ENCODE measurements at regions not wholly inside any gene's neighbourhood (a gene's known extent, or its start where the extent isn't known, plus 50 kb on each side); places are given as distances from the start of the nearest gene placed in this dataset.

DNA sequence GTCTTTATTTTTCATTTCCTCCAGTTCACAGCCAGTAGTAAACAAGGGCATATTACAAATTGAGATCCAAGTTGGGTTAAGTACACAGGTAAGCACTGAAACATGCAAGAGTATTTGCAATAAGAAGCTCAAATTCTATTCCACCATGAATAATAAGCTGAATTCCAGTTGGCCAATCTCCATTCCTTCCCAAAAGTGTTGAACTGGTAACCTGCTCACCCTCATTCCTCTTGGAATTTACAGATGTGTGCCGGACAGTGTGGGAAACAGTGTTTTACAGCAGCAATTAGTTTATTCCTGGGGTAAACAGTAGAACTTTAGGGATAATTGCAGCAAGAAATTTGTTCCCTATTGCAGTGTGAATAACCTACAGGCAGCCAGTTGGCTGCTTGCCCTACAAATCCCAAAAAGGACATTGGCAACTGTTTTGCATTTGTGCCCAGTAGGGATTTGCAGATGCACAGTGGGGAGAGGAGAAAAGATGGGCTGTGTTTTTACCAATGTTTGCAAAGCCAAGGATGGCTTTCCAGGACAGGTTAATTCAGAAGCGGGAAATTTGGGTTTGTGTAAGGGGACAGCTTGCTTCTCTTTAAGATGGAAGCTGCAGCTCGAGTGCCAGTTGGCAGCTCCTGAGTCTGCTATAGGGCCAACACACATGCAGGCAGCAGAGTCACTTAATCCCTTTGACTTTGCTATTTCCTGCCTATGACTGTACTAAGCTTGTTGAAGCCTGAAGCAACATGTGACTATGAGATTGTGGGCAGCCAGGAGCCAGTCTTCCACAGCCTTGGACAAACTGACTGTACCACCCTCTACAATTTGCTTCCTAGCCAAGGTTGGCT is 318.9 kb downstream of the MAP2K6 start:
- Histone ChIP-seq H3K9ac (ENCODE audit: low read length) (no peak overlapping the region), H3K79me2 (replicated peaks; ENCODE audit: insufficient read depth, low read length) (no peaks in the 10 kb centered on the region), H3K27me3 (ENCODE audit: insufficient read depth, low read depth, low read length) (no peaks in the 10 kb centered on the region), H3K27ac (ENCODE audit: low read length) (no peak overlapping the region), H3K9me3 (ENCODE audit: low read length) (no peaks in the 10 kb centered on the region), H3K36me3 (ENCODE audit: insufficient read depth, low read length) (no peaks in the 10 kb centered on the region), H2AFZ (ENCODE audit: low read depth, low read length) (no peak overlapping the region), H3F3A (ENCODE audit: insufficient read depth, low read length, poor library complexity, severe bottlenecking) (no peaks in the 10 kb centered on the region), H4K20me1 (ENCODE audit: insufficient read depth) (no peaks in the 10 kb centered on the region), H3K9me2 (ENCODE audit: insufficient read depth, low read length) (no peaks in the 10 kb centered on the region), H3K4me2 (ENCODE audit: low read length) (no peak overlapping the region), H3K4me3 (ENCODE audit: low read length) (no peak overlapping the region)
- TF ChIP-seq, protein P1, sequence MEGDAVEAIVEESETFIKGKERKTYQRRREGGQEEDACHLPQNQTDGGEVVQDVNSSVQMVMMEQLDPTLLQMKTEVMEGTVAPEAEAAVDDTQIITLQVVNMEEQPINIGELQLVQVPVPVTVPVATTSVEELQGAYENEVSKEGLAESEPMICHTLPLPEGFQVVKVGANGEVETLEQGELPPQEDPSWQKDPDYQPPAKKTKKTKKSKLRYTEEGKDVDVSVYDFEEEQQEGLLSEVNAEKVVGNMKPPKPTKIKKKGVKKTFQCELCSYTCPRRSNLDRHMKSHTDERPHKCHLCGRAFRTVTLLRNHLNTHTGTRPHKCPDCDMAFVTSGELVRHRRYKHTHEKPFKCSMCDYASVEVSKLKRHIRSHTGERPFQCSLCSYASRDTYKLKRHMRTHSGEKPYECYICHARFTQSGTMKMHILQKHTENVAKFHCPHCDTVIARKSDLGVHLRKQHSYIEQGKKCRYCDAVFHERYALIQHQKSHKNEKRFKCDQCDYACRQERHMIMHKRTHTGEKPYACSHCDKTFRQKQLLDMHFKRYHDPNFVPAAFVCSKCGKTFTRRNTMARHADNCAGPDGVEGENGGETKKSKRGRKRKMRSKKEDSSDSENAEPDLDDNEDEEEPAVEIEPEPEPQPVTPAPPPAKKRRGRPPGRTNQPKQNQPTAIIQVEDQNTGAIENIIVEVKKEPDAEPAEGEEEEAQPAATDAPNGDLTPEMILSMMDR (IDR thresholded peaks at IDR 0.05; ENCODE audit: poor library complexity, severe bottlenecking) = no peak
- TF ChIP-seq EP300 (conservative IDR thresholded peaks at IDR 0.05; ENCODE audit: poor library complexity, severe bottlenecking) = no peak
- TF ChIP-seq, protein P2, sequence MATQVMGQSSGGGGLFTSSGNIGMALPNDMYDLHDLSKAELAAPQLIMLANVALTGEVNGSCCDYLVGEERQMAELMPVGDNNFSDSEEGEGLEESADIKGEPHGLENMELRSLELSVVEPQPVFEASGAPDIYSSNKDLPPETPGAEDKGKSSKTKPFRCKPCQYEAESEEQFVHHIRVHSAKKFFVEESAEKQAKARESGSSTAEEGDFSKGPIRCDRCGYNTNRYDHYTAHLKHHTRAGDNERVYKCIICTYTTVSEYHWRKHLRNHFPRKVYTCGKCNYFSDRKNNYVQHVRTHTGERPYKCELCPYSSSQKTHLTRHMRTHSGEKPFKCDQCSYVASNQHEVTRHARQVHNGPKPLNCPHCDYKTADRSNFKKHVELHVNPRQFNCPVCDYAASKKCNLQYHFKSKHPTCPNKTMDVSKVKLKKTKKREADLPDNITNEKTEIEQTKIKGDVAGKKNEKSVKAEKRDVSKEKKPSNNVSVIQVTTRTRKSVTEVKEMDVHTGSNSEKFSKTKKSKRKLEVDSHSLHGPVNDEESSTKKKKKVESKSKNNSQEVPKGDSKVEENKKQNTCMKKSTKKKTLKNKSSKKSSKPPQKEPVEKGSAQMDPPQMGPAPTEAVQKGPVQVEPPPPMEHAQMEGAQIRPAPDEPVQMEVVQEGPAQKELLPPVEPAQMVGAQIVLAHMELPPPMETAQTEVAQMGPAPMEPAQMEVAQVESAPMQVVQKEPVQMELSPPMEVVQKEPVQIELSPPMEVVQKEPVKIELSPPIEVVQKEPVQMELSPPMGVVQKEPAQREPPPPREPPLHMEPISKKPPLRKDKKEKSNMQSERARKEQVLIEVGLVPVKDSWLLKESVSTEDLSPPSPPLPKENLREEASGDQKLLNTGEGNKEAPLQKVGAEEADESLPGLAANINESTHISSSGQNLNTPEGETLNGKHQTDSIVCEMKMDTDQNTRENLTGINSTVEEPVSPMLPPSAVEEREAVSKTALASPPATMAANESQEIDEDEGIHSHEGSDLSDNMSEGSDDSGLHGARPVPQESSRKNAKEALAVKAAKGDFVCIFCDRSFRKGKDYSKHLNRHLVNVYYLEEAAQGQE (IDR thresholded peaks at IDR 0.05; ENCODE audit: borderline replicate concordance) = no peak
- TF ChIP-seq EZH2 (IDR thresholded peaks at IDR 0.05; ENCODE audit: borderline replicate concordance, insufficient read depth, low read length, poor library complexity, severe bottlenecking) = no peak
- no peak for TF ChIP-seq TAF1 (IDR thresholded peaks at IDR 0.05; ENCODE audit: low read depth)

DNA sequence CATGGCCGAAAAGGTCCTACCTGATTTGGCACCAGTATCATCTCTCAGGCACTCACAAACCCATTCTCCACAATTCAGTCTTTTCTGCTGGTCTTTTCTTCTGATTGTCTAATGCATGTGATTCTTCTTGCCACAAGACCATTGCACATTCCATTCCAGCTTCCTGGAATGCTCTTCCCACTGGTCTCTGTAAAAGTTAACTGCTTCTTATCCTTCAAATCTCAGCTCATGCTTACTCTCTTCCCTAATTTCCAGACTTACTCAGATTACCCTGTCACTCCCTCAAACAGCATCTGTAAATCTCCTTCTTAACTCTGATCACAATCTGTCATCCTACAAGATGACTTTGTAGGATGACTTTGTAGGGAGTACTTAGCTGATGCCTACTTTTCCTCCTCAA is 320.2 kb downstream of the MAP2K6 start:
- no peaks in the 10 kb centered on the region for H4K20me1 ChIP-seq (ENCODE audit: insufficient read depth)
- H3K4me3 ChIP-seq (ENCODE audit: low read length) = no peak overlapping the region
- no peak for TF ChIP-seq MXI1 (conservative IDR thresholded peaks at IDR 0.05; ENCODE audit: poor library complexity, severe bottlenecking)
- no peak for TF ChIP-seq SMC3 (conservative IDR thresholded peaks at IDR 0.05; ENCODE audit: poor library complexity)
- TF ChIP-seq EZH2 (IDR thresholded peaks at IDR 0.05; ENCODE audit: borderline replicate concordance, insufficient read depth, low read length, poor library complexity, severe bottlenecking) = no peak
- H3K9me3 ChIP-seq (ENCODE audit: low read length) = no peaks in the 10 kb centered on the region
- H3K4me2 ChIP-seq (ENCODE audit: low read length) = no peak overlapping the region
- H3K79me2 ChIP-seq (replicated peaks; ENCODE audit: insufficient read depth, low read length) = no peaks in the 10 kb centered on the region
- no peaks in the 10 kb centered on the region for H3K27me3 ChIP-seq (ENCODE audit: insufficient read depth, low read depth, low read length)
- no peak overlapping the region for H3K9ac ChIP-seq (ENCODE audit: low read length)
- no peaks in the 10 kb centered on the region for H3K36me3 ChIP-seq (ENCODE audit: insufficient read depth, low read length)
- no peak overlapping the region for H3K27ac ChIP-seq (ENCODE audit: low read length)
- no peak overlapping the region for H2AFZ ChIP-seq (ENCODE audit: low read depth, low read length)
- no peaks in the 10 kb centered on the region for H3K9me2 ChIP-seq (ENCODE audit: insufficient read depth, low read length)
- H3F3A ChIP-seq (ENCODE audit: insufficient read depth, low read length, poor library complexity, severe bottlenecking) = no peaks in the 10 kb centered on the region
